Parathyroid adenoma (tissue), 2 donors: ENCODE measurements at regions not wholly inside any gene's neighbourhood (a gene's known extent, or its start where the extent isn't known, plus 50 kb on each side); places are given as distances from the start of the nearest gene placed in this dataset.
"Not testable (repeated sequence)": the region's sequence is repeated elsewhere in the genome, so short reads cannot be mapped to it uniquely, and the experiment has no call there.

Source experiments
- H2AFZ ChIP-seq: fragments of 300-600 bp; sonication (generic); one replicate; pipeline ENCODE4 v1.7.0; 2017; ENCODE audit warnings: antibody characterized with exemption, mild to moderate bottlenecking
- H3K27ac ChIP-seq: fragments of 300-600 bp; sonication (generic); one replicate; pipeline ENCODE4 v1.7.0; 2017
- H3K27me3 ChIP-seq: fragments of 300-600 bp; sonication (generic); one replicate; pipeline ENCODE4 v1.7.0; 2017; ENCODE audit warnings: low read length; ENCODE audit not compliant: control insufficient read depth, insufficient read depth
- H3K36me3 ChIP-seq: fragments of 300-600 bp; sonication (generic); one replicate; pipeline ENCODE4 v1.7.0; 2017; ENCODE audit warnings: low read length; ENCODE audit not compliant: control insufficient read depth, insufficient read depth
- H3K4me1 ChIP-seq: fragments of 300-600 bp; sonication (generic); one replicate; pipeline ENCODE4 v1.7.0; 2017; ENCODE audit warnings: control low read depth
- H3K4me2 ChIP-seq: fragments of 300-600 bp; sonication (generic); one replicate; pipeline ENCODE4 v1.7.0; 2017; ENCODE audit warnings: low read length
- H3K4me3 ChIP-seq: fragments of 300-600 bp; sonication (generic); one replicate; pipeline ENCODE4 v1.7.0; 2017; ENCODE audit warnings: low read depth, low read length
- H3K79me2 ChIP-seq: fragments of 300-600 bp; sonication (generic); one replicate; pipeline ENCODE4 v1.7.0; 2017; ENCODE audit warnings: control low read depth
- H3K9ac ChIP-seq: fragments of 300-600 bp; sonication (generic); one replicate; pipeline ENCODE4 v1.7.0; 2017; ENCODE audit warnings: mild to moderate bottlenecking
- H3K9me3 ChIP-seq: fragments of 300-600 bp; sonication (generic); one replicate; pipeline ENCODE4 v1.7.0; 2017; ENCODE audit warnings: low read length; ENCODE audit not compliant: control insufficient read depth
- TF ChIP-seq, protein P1 (sequence below): fragments of 300-600 bp; sonication (generic); IDR thresholded peaks from one replicate; pipeline ENCODE4 v1.7.0; 2017; ENCODE audit warnings: antibody characterized with exemption, mild to moderate bottlenecking
- donor health status: primary hyperparathyroidism.

DNA sequence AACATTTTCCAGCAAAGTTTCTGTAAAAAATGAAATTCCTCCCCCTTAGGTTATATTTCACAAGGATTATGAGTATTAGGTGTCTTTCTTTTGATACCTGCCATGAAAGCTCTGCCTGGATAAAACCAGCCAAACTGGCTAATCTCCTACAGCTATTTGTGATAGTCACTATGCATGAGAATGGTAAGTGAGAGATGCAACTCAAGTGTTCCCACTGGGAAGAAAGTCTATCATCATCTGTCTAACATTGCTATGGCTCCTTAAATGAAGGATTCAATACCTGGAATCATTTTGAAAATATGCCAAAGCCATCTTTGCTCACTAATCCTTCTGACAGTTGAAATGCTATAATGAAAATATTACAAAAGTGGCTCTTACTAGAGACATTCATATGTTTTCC is 339.9 kb upstream of the LRRTM4 start:
- no peaks in the 10 kb centered on the region for H3K4me1 ChIP-seq
- no peak overlapping the region for H3K4me2 ChIP-seq
- no peak overlapping the region for H3K27ac ChIP-seq
- H3K79me2 ChIP-seq = no peaks in the 10 kb centered on the region
- no peaks in the 10 kb centered on the region for H3K27me3 ChIP-seq
- no peak overlapping the region for H3K4me3 ChIP-seq
- no peak overlapping the region for H2AFZ ChIP-seq
- no peaks in the 10 kb centered on the region for H3K36me3 ChIP-seq
- TF ChIP-seq, protein P1, sequence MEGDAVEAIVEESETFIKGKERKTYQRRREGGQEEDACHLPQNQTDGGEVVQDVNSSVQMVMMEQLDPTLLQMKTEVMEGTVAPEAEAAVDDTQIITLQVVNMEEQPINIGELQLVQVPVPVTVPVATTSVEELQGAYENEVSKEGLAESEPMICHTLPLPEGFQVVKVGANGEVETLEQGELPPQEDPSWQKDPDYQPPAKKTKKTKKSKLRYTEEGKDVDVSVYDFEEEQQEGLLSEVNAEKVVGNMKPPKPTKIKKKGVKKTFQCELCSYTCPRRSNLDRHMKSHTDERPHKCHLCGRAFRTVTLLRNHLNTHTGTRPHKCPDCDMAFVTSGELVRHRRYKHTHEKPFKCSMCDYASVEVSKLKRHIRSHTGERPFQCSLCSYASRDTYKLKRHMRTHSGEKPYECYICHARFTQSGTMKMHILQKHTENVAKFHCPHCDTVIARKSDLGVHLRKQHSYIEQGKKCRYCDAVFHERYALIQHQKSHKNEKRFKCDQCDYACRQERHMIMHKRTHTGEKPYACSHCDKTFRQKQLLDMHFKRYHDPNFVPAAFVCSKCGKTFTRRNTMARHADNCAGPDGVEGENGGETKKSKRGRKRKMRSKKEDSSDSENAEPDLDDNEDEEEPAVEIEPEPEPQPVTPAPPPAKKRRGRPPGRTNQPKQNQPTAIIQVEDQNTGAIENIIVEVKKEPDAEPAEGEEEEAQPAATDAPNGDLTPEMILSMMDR = no peak
- no peak overlapping the region for H3K9ac ChIP-seq
- H3K9me3 ChIP-seq = no peaks in the 10 kb centered on the region

- Histone ChIP-seq H2AFZ (no peak overlapping the region), H3K9me3 (no peaks in the 10 kb centered on the region), H3K27ac (no peak overlapping the region), H3K4me1 (no peaks in the 10 kb centered on the region), H3K4me3 (no peak overlapping the region), H3K27me3 (no peaks in the 10 kb centered on the region), H3K4me2 (no peak overlapping the region), H3K79me2 (no peaks in the 10 kb centered on the region), H3K36me3 (no peaks in the 10 kb centered on the region), H3K9ac (no peak overlapping the region)
- TF ChIP-seq, protein P1 = no peak
These were observed 342.2 kb upstream of the LRRTM4 start for GRCh38 chr2:77864426-77864825.

GRCh38 chr2:77866661-77867060 is 344.5 kb upstream of the LRRTM4 start:
- no peak overlapping the region for H3K27ac ChIP-seq
- H3K9ac ChIP-seq = no peak overlapping the region
- TF ChIP-seq, protein P1 = no peak
- H3K9me3 ChIP-seq = no peaks in the 10 kb centered on the region
- H3K36me3 ChIP-seq = no peaks in the 10 kb centered on the region
- no peaks in the 10 kb centered on the region for H3K79me2 ChIP-seq
- no peak overlapping the region for H2AFZ ChIP-seq
- H3K4me2 ChIP-seq = no peak overlapping the region
- H3K27me3 ChIP-seq = no peaks in the 10 kb centered on the region
- no peak overlapping the region for H3K4me3 ChIP-seq
- no peaks in the 10 kb centered on the region for H3K4me1 ChIP-seq

GRCh38 chr2:77867146-77867545 is 345.0 kb upstream of the LRRTM4 start:
- no peak overlapping the region for H3K4me3 ChIP-seq
- TF ChIP-seq, protein P1 = no peak
- H3K27ac ChIP-seq = no peak overlapping the region
- no peak overlapping the region for H3K4me2 ChIP-seq
- no peak overlapping the region for H2AFZ ChIP-seq
- H3K79me2 ChIP-seq = no peaks in the 10 kb centered on the region
- H3K36me3 ChIP-seq = no peaks in the 10 kb centered on the region
- H3K9ac ChIP-seq = no peak overlapping the region
- no peaks in the 10 kb centered on the region for H3K4me1 ChIP-seq
- no peaks in the 10 kb centered on the region for H3K9me3 ChIP-seq
- no peaks in the 10 kb centered on the region for H3K27me3 ChIP-seq

DNA sequence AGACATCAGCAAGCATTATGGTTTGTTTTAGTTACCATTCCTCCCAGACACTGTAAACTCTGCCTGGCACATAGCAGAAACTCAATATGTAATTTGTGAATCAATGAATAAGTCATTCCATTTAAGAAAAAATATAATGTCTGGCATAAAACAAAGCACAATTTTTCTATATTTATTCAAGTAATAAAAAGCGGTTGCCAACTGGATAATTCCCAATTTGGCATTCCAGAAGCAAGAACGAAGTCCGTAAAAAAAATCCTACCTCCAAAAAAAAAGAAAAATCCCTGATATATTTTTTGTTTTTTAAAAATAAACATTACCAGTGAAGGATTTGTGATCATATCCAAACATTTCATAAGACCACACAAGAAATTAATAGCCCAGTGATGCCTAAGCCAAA is 351.3 kb upstream of the LRRTM4 start:
- no peaks in the 10 kb centered on the region for H3K27me3 ChIP-seq
- no peak overlapping the region for H3K9ac ChIP-seq
- TF ChIP-seq, protein P1 = no peak
- H3K4me2 ChIP-seq = no peak overlapping the region
- no peaks in the 10 kb centered on the region for H3K4me1 ChIP-seq
- H2AFZ ChIP-seq = no peak overlapping the region
- no peak overlapping the region for H3K4me3 ChIP-seq
- no peaks in the 10 kb centered on the region for H3K9me3 ChIP-seq
- no peaks in the 10 kb centered on the region for H3K36me3 ChIP-seq
- H3K79me2 ChIP-seq = no peaks in the 10 kb centered on the region
- H3K27ac ChIP-seq = no peak overlapping the region

- not testable (repeated sequence) for H3K36me3 ChIP-seq, H3K79me2 ChIP-seq, H3K4me3 ChIP-seq, H3K4me2 ChIP-seq, H3K27ac ChIP-seq, H3K27me3 ChIP-seq, H3K9ac ChIP-seq, H3K9me3 ChIP-seq, H2AFZ ChIP-seq, H3K4me1 ChIP-seq
These were observed 378.0 kb upstream of the LRRTM4 start for GRCh38 chr2:77900211-77900610.
